DOHH2 (cell line): ENCODE measurements at regions not wholly inside any gene's neighbourhood (a gene's known extent, or its start where the extent isn't known, plus 50 kb on each side); places are given as distances from the start of the nearest gene placed in this dataset.

Experiments used
- CTCF ChIP-seq: fragments of 200-600 bp; sonication (generic); IDR thresholded peaks from one replicate; pipeline ENCODE4 v1.5.1; 2014; ENCODE audit warnings: antibody characterized with exemption, mild to moderate bottlenecking, low read depth, low read length; ENCODE audit not compliant: poor library complexity, severe bottlenecking
- EZH2phosphoT487 ChIP-seq: fragments of 200-600 bp; sonication (generic); IDR thresholded peaks from 2 replicates; pipeline ENCODE4 v1.6.1; 2017; ENCODE audit warnings: borderline replicate concordance, mild to moderate bottlenecking, antibody characterized with exemption, low read length, moderate library complexity, mixed read lengths

- no peak for TF ChIP-seq CTCF
- TF ChIP-seq EZH2phosphoT487 = no peak
Measured at GRCh38 chr2:167501618-167502017, 613.3 kb downstream of the XIRP2 start.
